ENCODE measurements at regions not wholly inside any gene's neighbourhood (a gene's known extent, or its start where the extent isn't known, plus 50 kb on each side); places are given as distances from the start of the nearest gene placed in this dataset.

GRCh38 chr6:95357380-95358020, 219.8 kb upstream of the MANEA start:
- no peak for DNase-seq (ENCODE audit: low spot score)

GRCh38 chr6:95364016-95364604, 213.2 kb upstream of the MANEA start:
- peak; percentile 22 for DNase-seq (ENCODE audit: low spot score)

GRCh38 chr6:95365454-95365853, 211.9 kb upstream of the MANEA start:
- no peak for DNase-seq (ENCODE audit: low spot score)

GRCh38 chr6:95366414-95366813, 210.9 kb upstream of the MANEA start:
- no peak for DNase-seq (ENCODE audit: low spot score)

- no peak for DNase-seq (ENCODE audit: low spot score)
These were observed 193.5 kb upstream of the MANEA start for GRCh38 chr6:95383878-95384277.

- no peak for DNase-seq (ENCODE audit: low spot score)
These were observed 192.3 kb upstream of the MANEA start for GRCh38 chr6:95384988-95385387.

- no peak for DNase-seq (ENCODE audit: low spot score)
These were observed 189.5 kb upstream of the MANEA start for GRCh38 chr6:95387845-95388244.

- no peak for DNase-seq (ENCODE audit: low spot score)
These were observed 172.6 kb upstream of the MANEA start for GRCh38 chr6:95404777-95405176.

- DNase-seq (ENCODE audit: low spot score) = no peak
These were observed 169.2 kb upstream of the MANEA start for GRCh38 chr6:95408111-95408510.

- DNase-seq (ENCODE audit: low spot score) = no peak
These were observed 167.2 kb upstream of the MANEA start for GRCh38 chr6:95410168-95410567.

- no peak for DNase-seq (ENCODE audit: low spot score)
These were observed 163.5 kb upstream of the MANEA start for GRCh38 chr6:95413789-95414188.

- DNase-seq (ENCODE audit: low spot score) = no peak
These were observed 159.5 kb upstream of the MANEA start for GRCh38 chr6:95417856-95418255.

- no peak for DNase-seq (ENCODE audit: low spot score)
These were observed 156.5 kb upstream of the MANEA start for GRCh38 chr6:95420792-95421191.

GRCh38 chr6:95423331-95423730, 154.0 kb upstream of the MANEA start:
- DNase-seq (ENCODE audit: low spot score) = no peak

- peak; percentile 44 for DNase-seq (ENCODE audit: low spot score)
These were observed 145.6 kb upstream of the MANEA start for GRCh38 chr6:95431637-95432228.

- DNase-seq (ENCODE audit: low spot score) = no peak
These were observed 137.6 kb upstream of the MANEA start for GRCh38 chr6:95439741-95440140.

- DNase-seq (ENCODE audit: low spot score) = no peak
These were observed 129.1 kb upstream of the MANEA start for GRCh38 chr6:95448208-95448607.

- DNase-seq (ENCODE audit: low spot score) = no peak
These were observed 107.8 kb upstream of the MANEA start for GRCh38 chr6:95469511-95469910.

GRCh38 chr6:95478941-95479340, 98.4 kb upstream of the MANEA start:
- no peak for DNase-seq (ENCODE audit: low spot score)

GRCh38 chr6:95487817-95488216, 89.5 kb upstream of the MANEA start:
- DNase-seq (ENCODE audit: low spot score) = no peak

GRCh38 chr6:95489185-95489863, 88.0 kb upstream of the MANEA start:
- no peak for DNase-seq (ENCODE audit: low spot score)

- no peak for DNase-seq (ENCODE audit: low spot score)
These were observed 80.4 kb upstream of the MANEA start for GRCh38 chr6:95496769-95497426.
